IMR-90 (cell line): ENCODE measurements at regions not wholly inside any gene's neighbourhood (a gene's known extent, or its start where the extent isn't known, plus 50 kb on each side); places are given as distances from the start of the nearest gene placed in this dataset.

ENCODE experiments used
- CEBPB ChIP-seq: IDR thresholded peaks from 2 replicates; pipeline ENCODE4 v1.6.1; 2012; ENCODE audit warnings: low read depth, low read length, improper control_type of control experiment
- FOS ChIP-seq: fragments of 150-350 bp; IDR thresholded peaks from 2 replicates; pipeline ENCODE4 v1.6.1; 2016; ENCODE audit warnings: low read depth, low read length
- MXI1 ChIP-seq: IDR thresholded peaks from 2 replicates; pipeline ENCODE4 v1.6.1; 2012; ENCODE audit warnings: low read depth, mild to moderate bottlenecking, low read length, moderate library complexity, borderline replicate concordance
- NFE2L2 ChIP-seq: fragments of 150-350 bp; IDR thresholded peaks from 2 replicates; pipeline ENCODE4 v1.6.1; 2016; ENCODE audit warnings: low read depth, mild to moderate bottlenecking, low read length
- POLR2A ChIP-seq: IDR thresholded peaks from 2 replicates; pipeline ENCODE4 v1.6.1; 2012; ENCODE audit warnings: mild to moderate bottlenecking, low read depth, low read length
- TF ChIP-seq, protein P1 (sequence below): conservative IDR thresholded peaks from 2 replicates; pipeline ENCODE4 v1.5.1; 2012; ENCODE audit warnings: mild to moderate bottlenecking, low read depth, low read length, improper control_type of control experiment
- TF ChIP-seq, protein P2 (sequence below): fragments of 150-350 bp; IDR thresholded peaks from 2 replicates; pipeline ENCODE4 v1.6.1; 2017; ENCODE audit warnings: mild to moderate bottlenecking, antibody characterized with exemption, low read length, low read depth

DNA sequence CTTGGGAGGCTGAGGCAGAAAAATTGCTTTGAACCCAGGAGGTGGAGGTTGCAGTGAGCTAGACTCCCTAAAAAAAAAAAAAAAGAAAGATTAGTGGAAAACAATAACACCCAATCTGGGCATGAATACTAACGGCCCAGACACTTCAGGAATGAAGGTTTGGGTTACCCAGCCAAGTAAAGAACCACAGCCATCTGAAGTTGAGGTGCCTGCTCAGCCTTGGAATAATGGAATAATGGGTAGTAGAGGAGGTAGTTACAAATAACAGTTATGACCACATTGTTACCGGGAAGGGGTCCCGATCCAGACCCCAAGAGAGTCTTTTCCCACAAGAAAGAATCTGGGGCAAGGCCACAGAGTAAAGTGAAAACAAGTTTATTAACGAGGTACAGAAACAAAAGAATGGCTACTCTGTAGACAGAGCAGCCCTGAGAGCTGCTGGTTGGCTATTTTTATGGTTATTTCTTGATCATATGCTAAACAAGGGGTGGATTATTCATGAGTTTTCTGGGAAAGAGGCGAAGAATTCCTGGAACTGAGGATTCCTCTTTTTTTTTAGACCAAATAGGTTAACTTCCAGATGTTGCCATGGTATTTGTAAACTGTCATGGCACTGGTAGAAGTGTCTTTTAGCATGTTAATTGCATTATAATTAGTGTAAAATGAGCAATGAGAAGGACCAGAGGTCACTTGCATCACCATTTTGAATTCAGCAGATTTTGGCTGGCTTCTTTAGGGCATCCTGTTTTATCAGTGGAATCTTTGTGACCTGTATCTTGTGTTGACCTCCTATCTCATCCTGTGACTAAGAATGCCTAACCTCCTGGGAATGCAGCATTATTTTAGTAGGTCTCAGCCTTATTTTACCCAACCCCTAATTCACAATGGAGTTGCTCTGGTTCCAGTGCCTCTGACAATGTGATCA is 96.2 kb upstream of the HAAO start:
- TF ChIP-seq NFE2L2 (no peak), FOS (no peak), CEBPB (no peak), POLR2A (no peak), MXI1 (no peak)
- TF ChIP-seq, protein P1, sequence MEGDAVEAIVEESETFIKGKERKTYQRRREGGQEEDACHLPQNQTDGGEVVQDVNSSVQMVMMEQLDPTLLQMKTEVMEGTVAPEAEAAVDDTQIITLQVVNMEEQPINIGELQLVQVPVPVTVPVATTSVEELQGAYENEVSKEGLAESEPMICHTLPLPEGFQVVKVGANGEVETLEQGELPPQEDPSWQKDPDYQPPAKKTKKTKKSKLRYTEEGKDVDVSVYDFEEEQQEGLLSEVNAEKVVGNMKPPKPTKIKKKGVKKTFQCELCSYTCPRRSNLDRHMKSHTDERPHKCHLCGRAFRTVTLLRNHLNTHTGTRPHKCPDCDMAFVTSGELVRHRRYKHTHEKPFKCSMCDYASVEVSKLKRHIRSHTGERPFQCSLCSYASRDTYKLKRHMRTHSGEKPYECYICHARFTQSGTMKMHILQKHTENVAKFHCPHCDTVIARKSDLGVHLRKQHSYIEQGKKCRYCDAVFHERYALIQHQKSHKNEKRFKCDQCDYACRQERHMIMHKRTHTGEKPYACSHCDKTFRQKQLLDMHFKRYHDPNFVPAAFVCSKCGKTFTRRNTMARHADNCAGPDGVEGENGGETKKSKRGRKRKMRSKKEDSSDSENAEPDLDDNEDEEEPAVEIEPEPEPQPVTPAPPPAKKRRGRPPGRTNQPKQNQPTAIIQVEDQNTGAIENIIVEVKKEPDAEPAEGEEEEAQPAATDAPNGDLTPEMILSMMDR: no peak
- TF ChIP-seq, protein P2, sequence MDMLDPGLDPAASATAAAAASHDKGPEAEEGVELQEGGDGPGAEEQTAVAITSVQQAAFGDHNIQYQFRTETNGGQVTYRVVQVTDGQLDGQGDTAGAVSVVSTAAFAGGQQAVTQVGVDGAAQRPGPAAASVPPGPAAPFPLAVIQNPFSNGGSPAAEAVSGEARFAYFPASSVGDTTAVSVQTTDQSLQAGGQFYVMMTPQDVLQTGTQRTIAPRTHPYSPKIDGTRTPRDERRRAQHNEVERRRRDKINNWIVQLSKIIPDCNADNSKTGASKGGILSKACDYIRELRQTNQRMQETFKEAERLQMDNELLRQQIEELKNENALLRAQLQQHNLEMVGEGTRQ: no peak
